ENCODE measurements at regions not wholly inside any gene's neighbourhood (a gene's known extent, or its start where the extent isn't known, plus 50 kb on each side); places are given as distances from the start of the nearest gene placed in this dataset.

DNA sequence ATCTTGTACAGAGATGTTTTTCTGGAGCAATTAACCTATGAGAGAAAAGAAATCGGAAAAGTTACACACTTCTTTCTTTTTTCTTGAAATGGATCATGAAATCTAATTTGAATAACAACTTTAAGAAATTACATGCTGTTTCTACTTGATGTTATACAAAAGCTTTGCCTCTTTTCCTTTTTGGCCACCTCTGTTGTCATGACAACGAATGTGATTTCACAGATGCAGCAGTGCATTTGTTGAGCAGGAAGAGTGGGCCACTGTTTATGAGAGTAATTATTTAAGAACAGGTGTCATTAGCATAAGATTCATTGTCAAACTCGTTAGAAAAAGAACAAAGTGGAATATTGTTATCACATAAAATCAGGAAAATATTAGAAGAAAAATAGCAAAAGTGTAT lies 148.3 kb upstream of the IMPG1 start:
- H3K14ac ChIP-seq (ENCODE audit: insufficient read length), result no peak overlapping the region
- no peak overlapping the region for H3K56ac ChIP-seq (replicated peaks; ENCODE audit: insufficient read length, low read depth, low read length)
- H2BK20ac ChIP-seq (ENCODE audit: low read length), result no peak overlapping the region
- TF ChIP-seq YY1 (IDR thresholded peaks at IDR 0.05; ENCODE audit: low read depth, low read length) (no peak), POLR2AphosphoS5 (IDR thresholded peaks at IDR 0.05; ENCODE audit: low read depth, low read length) (no peak), RAD21 (IDR thresholded peaks at IDR 0.05 in 1 of 2, conservative IDR thresholded peaks at IDR 0.05 in 1 of 2; ENCODE audit: low read depth in 2 of 2, low read length in 2 of 2) (no peak), KDM4A (IDR thresholded peaks at IDR 0.05; ENCODE audit: low read depth, low read length, severe bottlenecking) (no peak), ZNF274 (IDR thresholded peaks at IDR 0.05; ENCODE audit: borderline replicate concordance, extremely low read depth, low read length) (no peak), CEBPB (IDR thresholded peaks at IDR 0.05; ENCODE audit: low read depth, low read length) (no peak), RXRA (IDR thresholded peaks at IDR 0.05; ENCODE audit: insufficient read depth, low read depth, low read length) (no peak), KDM5A (IDR thresholded peaks at IDR 0.05; ENCODE audit: low read length) (no peak), GABPA (IDR thresholded peaks at IDR 0.05; ENCODE audit: borderline replicate concordance, insufficient read depth, low read length) (no peak), TEAD4 (IDR thresholded peaks at IDR 0.05; ENCODE audit: low read depth, low read length) (no peak), MAFK (IDR thresholded peaks at IDR 0.05; ENCODE audit: low read depth, low read length) (no peak), BACH1 (IDR thresholded peaks at IDR 0.05; ENCODE audit: low read length) (no peak), SAP30 (IDR thresholded peaks at IDR 0.05; ENCODE audit: insufficient read depth, insufficient replicate concordance, low read length) (no peak), CTBP2 (IDR thresholded peaks at IDR 0.05; ENCODE audit: borderline replicate concordance, insufficient read depth, insufficient read length, low read length) (no peak), JUN (IDR thresholded peaks at IDR 0.05; ENCODE audit: low read depth, low read length) (no peak), POLR2A (IDR thresholded peaks at IDR 0.05; ENCODE audit: control extremely low read depth in 1 of 2, low read depth in 2 of 2, low read length in 2 of 2) (no peak)
- H3K36me3 ChIP-seq (ENCODE audit: control insufficient read depth in 2 of 4, insufficient read depth in 4 of 4, low read length in 3 of 4), result no peaks in the 10 kb centered on the region
- no peak overlapping the region for H3K27ac ChIP-seq (ENCODE audit: low read depth, low read length)
- no peak overlapping the region for H2AFZ ChIP-seq (ENCODE audit: low read length)
- H2BK12ac ChIP-seq (ENCODE audit: low read depth, low read length), result no peak overlapping the region
- H3K23me2 ChIP-seq (ENCODE audit: low read depth, low read length), result peaks cover 3% of the 10 kb centered on the region; the same call in 1 of the 2 replicates
- no peaks in the 10 kb centered on the region for H3K79me2 ChIP-seq (ENCODE audit: control insufficient read depth in 1 of 2, insufficient read depth in 2 of 2, low read length in 2 of 2)
- no peak overlapping the region for H3K18ac ChIP-seq (ENCODE audit: extremely low read depth, low read length)
- H3K79me1 ChIP-seq (ENCODE audit: low read depth, low read length), result no peaks in the 10 kb centered on the region
- no peak overlapping the region for H3K4me3 ChIP-seq (ENCODE audit: extremely low read depth in 1 of 4, insufficient read depth in 2 of 4, low read depth in 3 of 4, low read length in 4 of 4)
- H3K27me3 ChIP-seq (replicated peaks in 1 of 4; ENCODE audit: control insufficient read depth in 3 of 4, extremely low read depth in 1 of 4, insufficient read depth in 3 of 4, low read length in 3 of 4), result no peaks in the 10 kb centered on the region
- H4K91ac ChIP-seq (replicated peaks; ENCODE audit: insufficient read length, low read length), result no peak overlapping the region
- no peak overlapping the region for H2BK5ac ChIP-seq (ENCODE audit: low read depth, low read length)
- no peak overlapping the region for H3K4me2 ChIP-seq (ENCODE audit: insufficient read depth in 1 of 2, low read depth in 2 of 2, low read length in 2 of 2)
- ChIA-PET CTCF (ENCODE audit: partially characterized antibody) (interaction anchor here (0.8 kb wide), 1 partner anchor 11 kb away, joined by 4 read pairs; no protein-coding TSS in a partner anchor), POLR2A (ENCODE audit: partially characterized antibody) (no interaction called here)
- no peak overlapping the region for H2BK120ac ChIP-seq (replicated peaks; ENCODE audit: low read depth, low read length)
- DNase-seq (ENCODE audit: low read depth in 1 of 2, low spot score in 2 of 2) (no peak), FAIRE-seq (no peak)
- H2BK15ac ChIP-seq (ENCODE audit: low read length), result no peak overlapping the region
- no peak overlapping the region for H4K5ac ChIP-seq (ENCODE audit: insufficient read length, low read depth, low read length)
- no peaks in the 10 kb centered on the region for H3K9me3 ChIP-seq (ENCODE audit: insufficient read depth in 2 of 2, low read depth in 1 of 2, low read length in 1 of 2)
- H3K4me1 ChIP-seq (replicated peaks in 1 of 4; ENCODE audit: control insufficient read depth in 3 of 4, insufficient read depth in 4 of 4, low read length in 3 of 4), result no peaks in the 10 kb centered on the region
- WGBS, 2 experiments (ENCODE audit: extremely low coverage in 1 of 2, insufficient coverage in 1 of 2, insufficient read length in 1 of 2, insufficient replicate concordance in 2 of 2, low coverage in 1 of 2, low lambda C conversion rate in 2 of 2, missing lambda C conversion rate in 1 of 2), result 70% methylated on average over 3 of the region's 3 CpGs; no CpG with 5 or more reads in 1 of the 2 experiments
- no peak overlapping the region for H3K9ac ChIP-seq (replicated peaks in 1 of 4; ENCODE audit: extremely low read depth in 1 of 4, low read depth in 3 of 4, low read length in 3 of 4)
- no peak overlapping the region for H3K23ac ChIP-seq (ENCODE audit: insufficient read length)
- H4K20me1 ChIP-seq (replicated peaks in 1 of 2; ENCODE audit: control insufficient read depth in 1 of 2, insufficient read depth in 2 of 2, low read length in 2 of 2), result no peaks in the 10 kb centered on the region
- no peak overlapping the region for H4K8ac ChIP-seq (ENCODE audit: extremely low read depth, insufficient read depth, low read length)
- no peak overlapping the region for H2AK5ac ChIP-seq (ENCODE audit: low read depth, low read length)
- H3K4ac ChIP-seq (replicated peaks; ENCODE audit: insufficient read length, low read depth, low read length), result no peak overlapping the region
